RCC 7860 (cell line): ENCODE measurements at regions not wholly inside any gene's neighbourhood (a gene's known extent, or its start where the extent isn't known, plus 50 kb on each side); places are given as distances from the start of the nearest gene placed in this dataset.
A peak's percentile ranks its signal among the peaks of the same experiment; 100 is the strongest.

Experiments used
- DNase-seq: peaks from one replicate; pipeline ENCODE4 v3.0.0-alpha.2; 2015; ENCODE audit warnings: low spot score
- FAIRE-seq: peaks from 2 replicates; lab custom pipeline; 2012; peaks lifted over from hg19 to GRCh38; lab: Jason Lieb, UNC

DNA sequence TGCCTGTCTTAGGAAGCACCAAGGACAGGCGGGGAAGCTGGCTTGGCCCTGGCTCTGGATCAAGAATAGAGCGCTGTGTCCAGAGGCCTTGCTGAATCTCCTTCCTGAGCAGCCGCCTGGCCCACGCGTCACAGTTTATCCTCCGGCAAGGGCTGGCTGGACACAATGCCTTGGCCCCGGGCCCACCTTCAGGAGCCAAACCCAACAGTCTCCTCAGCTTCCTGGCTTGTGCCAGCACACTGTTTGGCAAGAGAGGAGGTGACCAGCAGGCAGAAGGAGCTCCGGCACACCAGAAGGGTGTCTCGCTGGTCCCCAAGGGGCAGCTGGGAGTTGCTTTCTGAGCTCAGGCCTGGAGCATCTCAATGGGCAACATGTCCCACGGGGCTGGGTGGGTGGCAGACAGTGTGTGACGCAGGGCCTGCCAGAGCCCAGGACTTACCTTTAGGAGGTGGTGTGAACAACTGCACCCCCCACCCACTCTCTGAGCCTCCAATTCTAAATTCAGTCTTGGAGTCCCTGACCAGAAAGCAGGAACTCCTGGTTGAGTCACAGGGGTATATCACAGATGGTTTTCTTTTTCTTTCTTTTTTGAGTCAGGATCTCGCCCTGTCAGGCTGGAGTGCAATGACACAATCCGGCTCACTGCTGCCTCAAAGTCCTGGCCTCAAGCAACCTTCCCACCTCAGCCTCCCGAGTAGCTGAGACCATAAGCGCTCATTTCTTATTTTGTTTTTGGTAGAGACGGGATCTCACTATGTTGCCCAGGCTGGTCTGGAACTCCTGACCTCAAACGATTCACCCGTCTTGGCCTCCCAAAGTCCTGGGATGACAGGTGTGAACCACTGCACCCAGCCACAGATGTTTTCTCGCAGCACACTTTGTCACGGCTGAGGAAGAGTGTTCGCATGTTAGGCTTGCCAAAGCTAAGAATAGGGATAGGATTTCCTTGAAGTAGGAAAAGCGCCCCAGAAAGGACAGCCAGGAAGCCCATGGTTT is 361.2 kb downstream of the BCOR start:
- FAIRE-seq: no peak
- peak; percentile 24 for DNase-seq

DNA sequence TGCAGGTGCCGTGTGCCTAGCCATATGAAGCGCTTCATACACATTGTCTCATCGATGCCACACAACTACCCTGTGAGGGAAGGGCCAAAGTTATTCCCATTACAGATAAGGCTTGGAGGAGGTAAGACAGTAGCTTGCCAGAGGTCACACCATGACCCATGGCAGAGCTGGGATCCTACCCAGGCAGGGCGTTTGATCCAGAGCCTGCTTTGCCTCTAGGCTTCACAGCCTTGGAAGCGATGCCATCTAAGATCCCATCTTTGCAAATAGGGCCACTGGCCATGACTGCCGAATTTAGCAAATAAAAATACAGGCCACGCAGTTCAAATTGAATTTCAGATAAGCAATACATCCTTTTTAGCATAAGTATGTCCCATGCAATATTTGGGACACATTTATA is 358.2 kb downstream of the BCOR start:
- no peak for DNase-seq
- FAIRE-seq: no peak

DNA sequence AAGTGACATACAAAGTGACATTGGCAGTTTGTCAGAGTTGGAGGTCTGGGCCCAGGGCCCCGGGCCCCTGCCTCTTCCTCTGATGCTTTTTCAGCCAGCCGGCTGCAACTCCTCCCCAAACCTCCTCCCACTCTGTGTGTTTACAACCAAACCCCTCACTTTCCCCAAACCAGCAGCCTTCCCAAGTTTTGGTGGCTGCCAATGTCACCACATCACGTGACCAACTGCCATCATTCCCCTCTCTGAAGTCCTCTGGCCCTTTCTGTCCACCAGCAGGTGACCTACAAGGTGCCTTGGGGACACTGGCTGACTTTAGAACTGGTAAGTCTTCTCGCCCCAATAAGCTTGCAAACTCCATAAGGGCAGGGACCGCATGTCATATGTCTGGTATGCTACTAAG is 357.7 kb downstream of the BCOR start:
- DNase-seq (no peak), FAIRE-seq (no peak)

DNA sequence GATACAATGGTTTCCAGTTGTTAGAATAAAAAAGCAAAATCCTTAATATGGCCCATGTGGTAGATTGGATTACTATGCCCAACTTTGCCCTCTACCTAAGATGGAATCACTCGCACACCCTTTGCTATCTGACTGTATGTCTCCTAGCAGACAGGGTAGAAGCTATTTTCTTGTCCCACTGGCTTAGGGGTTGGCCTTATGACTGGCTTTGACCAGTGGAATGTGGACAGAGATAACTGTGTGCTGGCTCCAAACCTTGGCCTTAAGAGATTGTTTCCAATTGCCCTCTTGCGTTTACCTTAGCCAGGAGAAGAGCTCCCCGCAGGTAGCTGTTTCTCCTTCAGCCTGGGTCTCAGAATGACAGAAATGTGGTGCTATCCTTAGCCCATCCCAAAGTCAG is 355.9 kb downstream of the BCOR start:
- FAIRE-seq (no peak), DNase-seq (no peak)

DNA sequence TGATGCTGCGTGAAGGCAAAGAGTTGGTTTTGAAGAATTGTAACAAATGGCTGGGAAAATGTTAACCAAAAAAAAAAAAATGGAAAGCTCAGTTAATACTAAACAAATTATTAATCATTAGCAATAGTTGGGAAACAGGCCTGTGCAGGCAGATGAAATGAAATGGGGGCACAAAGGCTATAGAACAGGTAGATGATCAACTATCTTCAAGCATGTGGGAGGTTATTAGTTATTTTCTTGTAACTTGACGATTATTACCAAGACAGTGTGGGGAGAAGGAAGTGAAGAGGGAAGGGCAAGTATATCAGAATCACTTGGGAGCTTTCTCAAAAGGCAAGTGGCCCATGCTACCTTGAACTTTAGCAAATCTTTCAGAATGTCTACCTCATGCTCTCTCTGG is 351.9 kb downstream of the BCOR start:
- FAIRE-seq: peak; percentile 2
- no peak for DNase-seq

DNA sequence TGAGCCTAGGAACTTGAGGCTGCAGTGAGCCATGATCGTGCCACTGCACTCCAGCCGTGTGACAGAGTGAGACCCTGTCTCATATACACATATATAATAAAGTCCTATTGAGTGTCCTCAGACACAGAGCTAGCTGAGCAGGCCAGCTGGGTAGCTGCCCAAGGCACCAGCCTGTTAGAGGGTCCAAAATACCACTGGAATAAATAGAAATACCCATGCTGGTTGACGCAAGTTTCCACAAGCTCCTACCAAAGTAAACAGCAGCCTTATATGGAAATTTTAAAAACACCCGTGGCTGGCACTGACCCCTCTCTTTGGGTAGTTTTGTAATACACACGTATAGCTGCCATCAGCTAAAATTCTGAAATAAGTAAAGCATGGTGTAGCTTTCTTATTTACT is 348.6 kb downstream of the BCOR start:
- no peak for FAIRE-seq

DNA sequence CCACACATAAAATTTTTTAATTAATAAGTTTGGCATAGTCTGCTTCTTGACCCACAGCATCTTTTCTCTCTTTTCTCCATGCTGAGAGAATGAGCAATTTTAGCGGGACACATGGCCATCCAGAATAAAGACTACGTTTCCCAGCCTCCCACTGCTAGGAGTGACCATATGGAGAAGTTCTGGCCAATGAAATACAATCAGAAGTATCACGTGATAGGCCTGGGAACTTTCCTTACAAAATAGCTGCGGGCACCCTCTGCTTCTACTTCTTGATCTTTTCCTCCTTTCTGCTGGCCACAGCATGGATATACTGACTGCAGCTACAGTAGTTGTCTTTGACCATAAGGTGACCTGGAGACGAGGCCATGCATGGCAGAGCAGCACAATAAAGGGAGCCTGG is 348.0 kb downstream of the BCOR start:
- no peak for DNase-seq
- no peak for FAIRE-seq

More for the DNA sequence above, 348.6 kb downstream of the BCOR start:
- DNase-seq: no peak

DNA sequence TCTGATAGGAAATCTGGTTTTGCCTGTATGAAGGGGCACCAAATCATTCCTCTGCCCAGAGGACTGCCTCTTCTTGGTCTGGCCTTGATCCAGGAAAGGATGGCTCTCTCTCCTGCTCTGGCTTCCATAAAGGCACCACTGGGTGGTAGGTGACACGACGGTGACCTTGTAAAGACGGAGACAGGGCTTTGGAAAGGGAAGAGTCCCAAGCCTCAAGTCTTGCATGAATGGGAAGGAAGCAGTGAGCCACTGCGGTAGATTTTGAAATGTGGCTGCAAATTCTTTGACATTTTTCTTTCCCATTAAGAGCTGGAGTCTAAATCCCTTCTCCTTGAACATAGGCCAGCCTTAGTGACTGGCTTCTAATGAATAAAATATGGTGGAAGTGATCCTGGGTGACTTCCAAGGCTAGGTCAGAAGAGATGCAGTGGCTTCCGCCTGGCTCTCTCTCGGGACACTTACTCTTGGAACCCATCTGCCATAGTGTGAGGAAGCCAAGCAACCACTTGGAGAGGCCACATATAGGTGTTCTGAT is 347.4 kb downstream of the BCOR start:
- DNase-seq (no peak), FAIRE-seq (no peak)

DNA sequence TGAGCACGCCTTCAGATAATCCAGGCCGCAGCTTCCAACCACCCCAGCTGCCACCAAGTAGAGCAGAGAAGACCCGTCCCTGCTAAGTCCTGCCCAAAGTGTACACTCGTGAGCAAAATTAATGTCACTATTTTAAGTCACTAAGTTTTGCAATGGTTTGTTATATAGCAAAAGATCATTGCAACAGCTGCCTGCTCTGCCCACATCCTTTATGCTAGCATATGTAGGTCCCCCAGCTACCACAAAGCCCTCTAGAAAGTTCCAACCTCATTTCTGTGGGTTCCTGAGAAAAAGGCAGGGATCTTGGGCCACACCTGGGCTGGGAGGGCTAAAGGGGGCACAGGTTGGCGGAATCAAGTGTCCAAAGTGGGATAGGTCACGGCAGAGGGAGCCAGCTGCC is 346.9 kb downstream of the BCOR start:
- no peak for DNase-seq
- no peak for FAIRE-seq

DNA sequence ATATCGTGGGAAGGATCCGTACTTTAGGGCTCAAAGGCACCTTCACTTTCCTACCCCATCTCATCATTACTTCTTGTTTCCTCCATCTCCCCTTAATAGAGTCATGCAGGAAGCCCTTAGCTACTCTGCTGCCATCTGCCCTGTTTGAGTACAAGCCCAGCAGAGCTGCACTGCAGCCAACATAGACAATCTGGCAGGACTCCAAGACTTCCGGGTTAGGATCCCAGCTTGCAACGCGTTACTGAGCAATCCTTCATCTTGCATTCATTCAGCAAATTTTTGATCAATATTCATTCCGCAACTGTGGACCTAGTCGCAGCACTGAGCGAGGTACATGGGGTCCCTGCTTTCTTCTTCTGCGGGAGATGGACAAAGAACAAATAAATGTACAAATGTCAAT is 344.9 kb downstream of the BCOR start:
- FAIRE-seq: no peak
- no peak for DNase-seq

DNA sequence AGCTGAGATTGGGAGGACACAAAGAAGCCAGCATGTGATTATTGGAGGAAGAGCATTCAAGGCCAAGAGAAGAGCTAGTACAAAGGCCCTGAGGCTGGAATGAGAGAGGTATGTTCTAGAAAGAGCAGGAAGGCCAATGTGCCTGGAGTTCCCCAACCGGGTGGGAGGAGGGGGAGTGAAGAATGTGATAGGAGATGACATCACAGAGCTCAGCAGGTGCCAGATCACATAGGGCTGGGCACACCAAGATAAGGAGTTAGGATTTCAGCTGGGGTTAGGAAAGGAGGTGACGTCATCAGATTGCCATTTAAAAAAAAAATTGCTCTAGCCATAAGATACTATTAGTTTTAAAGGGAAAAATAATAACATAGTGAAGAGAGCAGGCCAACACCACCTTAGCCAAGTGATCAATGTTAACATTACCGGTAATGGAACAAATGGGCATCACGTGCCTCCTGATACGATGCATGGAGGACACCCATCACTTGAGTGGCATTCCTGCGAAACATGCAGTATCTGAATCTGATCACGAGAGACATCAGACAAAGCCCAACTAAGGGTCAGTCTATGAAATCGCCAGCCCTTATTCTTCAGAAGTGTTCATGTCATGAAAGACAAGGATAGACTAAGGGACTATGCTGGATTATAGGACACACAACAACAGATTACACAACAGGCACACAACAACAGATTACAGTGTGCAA is 344.3 kb downstream of the BCOR start:
- FAIRE-seq (no peak), DNase-seq (peak; percentile 59)

DNA sequence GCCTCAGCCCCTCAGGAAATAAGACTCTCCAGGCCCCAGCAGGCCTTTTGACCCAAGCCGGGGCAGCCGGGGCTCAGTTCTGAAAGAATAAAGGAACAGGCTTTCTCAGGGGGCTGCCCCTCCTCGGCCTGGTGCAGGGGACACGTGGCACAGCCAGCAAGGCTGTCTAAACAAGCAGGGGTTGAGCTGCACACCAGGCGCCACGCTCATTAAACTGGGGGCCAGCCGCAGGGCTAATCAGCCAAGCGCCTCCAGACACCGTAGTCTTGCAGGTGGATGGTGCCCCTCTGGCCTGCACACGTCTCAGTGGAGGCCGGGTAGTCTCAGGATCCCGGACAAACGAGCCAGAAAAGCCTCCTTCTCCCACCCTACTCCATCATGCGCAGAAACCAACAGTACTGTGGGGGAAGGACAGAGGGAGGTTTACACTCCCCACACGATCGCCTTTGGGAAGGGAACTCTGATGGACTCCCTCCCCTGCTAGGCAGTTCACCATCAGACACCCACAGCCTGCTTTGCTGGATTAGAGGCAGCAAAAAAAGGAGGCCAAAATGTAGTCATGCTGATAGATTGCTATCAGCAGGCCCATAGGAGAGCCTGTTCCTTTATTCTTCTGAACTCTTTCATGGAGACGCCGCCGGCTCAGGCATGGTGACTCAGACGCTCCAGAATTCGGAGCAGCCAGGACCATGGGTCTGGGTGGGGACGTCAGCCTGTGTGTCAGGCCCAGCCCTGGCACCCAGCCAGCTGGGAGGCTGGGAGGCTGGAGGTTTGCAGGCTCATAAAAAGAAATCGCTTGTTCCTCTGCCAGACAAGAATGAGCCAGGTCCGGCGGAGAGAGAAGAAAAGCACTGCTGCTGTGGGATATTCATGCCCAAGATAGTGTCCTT is 342.4 kb downstream of the BCOR start:
- DNase-seq (peak; percentile 92), FAIRE-seq (peak; percentile 92)

DNA sequence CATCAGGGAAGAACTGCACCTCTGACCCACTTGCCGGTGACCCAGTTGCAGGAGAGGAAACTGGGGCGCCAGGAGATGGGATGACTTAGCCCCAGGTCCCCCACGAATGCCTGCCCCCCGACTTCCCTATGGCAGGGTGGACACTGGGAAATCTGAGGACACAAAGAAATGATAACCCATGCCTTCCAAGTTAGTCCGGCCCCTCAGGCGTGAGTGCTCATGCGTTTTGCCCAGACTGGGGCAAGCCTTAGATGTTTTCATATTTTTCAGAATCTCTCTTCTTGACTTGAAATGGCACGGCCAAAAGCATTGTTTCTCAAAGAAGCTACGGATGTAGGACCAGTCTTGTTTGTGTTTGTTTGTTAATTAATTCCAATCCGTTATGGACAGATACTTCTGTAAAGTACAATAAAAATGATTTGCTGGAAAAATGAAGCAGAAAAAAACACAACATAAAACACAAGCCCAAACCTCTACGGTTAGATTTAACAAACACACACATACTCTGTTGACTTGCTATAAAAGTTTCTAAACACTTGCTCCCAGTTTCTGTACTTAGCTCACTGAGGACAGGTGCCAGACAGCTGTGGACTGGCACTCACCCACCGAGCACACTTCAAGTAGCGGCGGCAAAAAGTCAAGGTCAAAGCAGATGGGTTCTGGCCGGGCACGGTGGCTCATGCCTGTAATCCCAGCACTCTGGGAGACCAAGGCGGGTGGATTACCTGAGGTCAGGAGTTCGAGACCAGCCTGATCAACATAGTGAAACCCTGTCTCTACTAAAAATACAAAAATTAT is 341.5 kb downstream of the BCOR start:
- DNase-seq (no peak), FAIRE-seq (no peak)

DNA sequence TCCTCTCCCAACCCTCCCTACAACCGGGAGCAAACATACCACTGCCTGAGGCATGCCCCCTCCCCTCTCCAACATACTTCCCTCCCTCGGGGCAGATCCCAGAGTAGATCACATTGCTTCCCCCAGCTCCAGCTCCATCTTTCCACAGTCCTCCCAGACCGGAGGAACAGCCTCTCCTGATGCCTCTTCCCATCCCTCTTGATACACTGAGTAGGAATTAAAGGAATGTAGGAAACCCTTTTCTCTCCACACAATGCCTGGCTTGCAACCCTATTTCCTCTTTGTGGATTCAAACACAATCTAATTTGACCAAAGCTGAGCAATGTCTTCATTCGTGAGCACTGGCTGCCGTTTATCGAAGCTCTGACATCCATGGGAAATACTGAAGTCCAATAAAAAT is 339.8 kb downstream of the BCOR start:
- no peak for FAIRE-seq

DNA sequence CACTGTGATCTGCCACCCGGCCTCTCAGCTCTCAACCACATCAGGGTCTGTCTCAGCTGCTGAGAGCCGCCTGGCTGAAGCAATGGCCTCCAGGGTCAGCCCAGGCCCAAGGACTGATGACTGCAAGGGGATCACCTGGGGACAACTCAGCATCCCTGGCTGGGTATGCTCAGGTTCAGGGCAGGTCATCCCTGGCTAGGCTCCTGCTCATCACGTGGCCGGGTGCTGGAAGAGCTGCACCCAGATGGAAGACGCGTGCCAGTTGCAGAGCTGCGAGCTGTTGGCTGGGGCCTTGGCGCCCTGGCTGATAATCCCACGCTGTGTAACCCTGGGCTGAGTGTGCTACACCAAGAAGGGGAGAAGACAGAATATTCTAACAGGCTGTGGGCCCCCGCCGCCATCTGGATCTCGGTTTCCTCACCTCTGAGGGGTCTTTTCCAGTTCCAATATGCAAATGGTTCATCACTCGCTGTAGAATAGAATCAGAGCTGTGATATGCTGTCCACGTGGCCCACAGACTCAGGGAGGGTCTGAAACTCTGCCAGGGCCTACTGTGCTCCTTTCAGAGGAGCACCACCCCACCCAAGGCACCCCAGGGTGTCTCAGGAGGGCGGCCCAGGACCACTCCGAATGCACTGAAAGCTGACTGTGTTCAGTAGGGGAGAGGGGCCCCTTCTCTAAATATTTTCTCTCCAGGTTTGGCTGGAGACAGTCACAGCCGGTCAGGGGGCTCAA is 338.8 kb downstream of the BCOR start:
- no peak for FAIRE-seq

More for the DNA sequence above, 339.8 kb downstream of the BCOR start:
- DNase-seq: no peak

DNA sequence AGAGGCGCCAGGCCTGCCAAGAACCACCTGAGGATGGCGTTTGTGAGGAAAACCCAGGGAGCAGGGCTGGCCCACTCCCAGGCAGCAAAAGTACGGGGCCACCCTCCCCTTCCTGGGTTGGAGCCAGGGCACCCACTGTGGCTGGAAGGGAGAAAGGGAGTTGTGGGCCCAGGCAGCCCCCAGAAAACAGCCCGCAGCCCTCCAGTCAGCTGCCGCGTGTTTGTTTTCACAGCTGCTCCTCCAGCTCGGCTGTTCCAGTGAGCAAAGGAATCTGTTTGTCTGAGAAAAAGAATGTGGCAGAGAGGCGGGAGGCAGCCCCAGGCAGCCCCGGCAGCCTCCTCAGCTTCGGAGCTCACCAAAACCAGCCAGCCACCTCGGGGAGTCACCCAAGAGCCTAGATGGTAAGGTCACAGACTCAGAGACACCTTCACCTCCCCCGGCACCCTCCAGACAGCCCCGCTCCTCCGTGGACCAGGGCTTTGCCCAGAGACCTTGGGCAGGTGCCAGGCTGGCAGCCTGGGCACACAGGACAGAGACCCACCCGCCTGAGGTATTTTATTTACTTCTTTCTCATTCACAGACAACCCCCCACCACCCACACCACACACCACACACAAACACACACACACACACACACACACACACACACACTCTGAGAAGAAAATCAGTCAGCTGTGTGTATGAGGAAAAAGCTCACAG is 338.1 kb downstream of the BCOR start:
- FAIRE-seq: no peak
- DNase-seq: no peak

More for the DNA sequence above, 338.8 kb downstream of the BCOR start:
- no peak for DNase-seq

DNA sequence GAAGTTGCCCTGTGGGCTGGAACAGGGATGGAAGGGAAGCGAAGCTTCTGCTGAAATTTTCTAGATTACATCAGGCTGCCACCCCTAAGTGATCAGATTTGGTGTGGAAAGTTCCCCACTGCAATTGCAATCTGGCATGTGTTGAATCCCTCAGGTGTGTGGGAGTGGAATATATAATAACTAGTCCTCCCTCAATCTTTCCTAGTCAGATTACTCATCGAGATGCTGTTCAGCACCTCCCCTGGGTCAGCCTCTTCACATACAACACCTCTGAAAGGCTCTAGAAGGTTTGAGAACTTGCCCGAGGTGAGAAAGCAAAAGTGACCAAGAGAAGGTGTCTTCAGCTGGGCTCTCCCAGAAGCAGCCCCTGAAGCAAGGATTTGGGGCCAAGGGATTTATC is 336.8 kb downstream of the BCOR start:
- FAIRE-seq: no peak
- DNase-seq: peak; percentile 7

DNA sequence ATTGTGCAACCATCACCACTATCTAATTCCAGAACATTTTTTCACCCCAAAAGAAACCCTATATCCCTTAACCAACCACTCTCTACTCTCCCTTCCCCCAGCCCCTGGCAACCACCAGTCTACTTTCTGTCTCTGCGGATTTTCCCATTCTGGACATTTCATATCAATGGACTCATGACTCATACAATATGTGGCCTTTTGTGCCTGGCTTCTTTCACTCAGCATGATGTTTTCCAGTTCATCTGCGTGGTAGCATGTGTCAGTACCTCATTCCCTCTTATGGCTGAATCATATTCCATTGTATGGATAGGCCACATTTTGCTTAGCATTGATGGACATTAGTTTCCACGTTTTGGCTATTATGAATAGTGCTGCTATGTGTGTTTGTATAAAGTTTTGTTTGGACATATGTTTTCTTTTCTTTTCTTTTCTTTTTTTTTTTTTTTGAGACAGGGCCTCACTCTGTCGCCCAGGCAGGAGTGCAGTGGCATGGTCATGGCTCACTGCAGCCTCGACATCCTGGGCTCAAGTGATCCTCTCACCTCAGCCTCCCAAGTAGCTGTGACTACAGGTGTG is 335.4 kb downstream of the BCOR start:
- DNase-seq: peak; percentile 66
- FAIRE-seq: peak; percentile 21
